GM23248 (cell line): ENCODE measurements at regions not wholly inside any gene's neighbourhood (a gene's known extent, or its start where the extent isn't known, plus 50 kb on each side); places are given as distances from the start of the nearest gene placed in this dataset.

ENCODE experiments used
- EZH2 ChIP-seq: fragments of 200-600 bp; sonication (generic); IDR thresholded peaks from 2 replicates; pipeline ENCODE4 v1.6.1; 2018; ENCODE audit warnings: antibody characterized with exemption, mild to moderate bottlenecking; ENCODE audit not compliant: insufficient read depth, poor library complexity, severe bottlenecking
- EZH2phosphoT487 ChIP-seq: fragments of 200-600 bp; sonication (generic); IDR thresholded peaks from 2 replicates; pipeline ENCODE4 v1.6.1; 2018; ENCODE audit warnings: antibody characterized with exemption, moderate library complexity, mild to moderate bottlenecking, low read depth; ENCODE audit not compliant: insufficient read depth

DNA sequence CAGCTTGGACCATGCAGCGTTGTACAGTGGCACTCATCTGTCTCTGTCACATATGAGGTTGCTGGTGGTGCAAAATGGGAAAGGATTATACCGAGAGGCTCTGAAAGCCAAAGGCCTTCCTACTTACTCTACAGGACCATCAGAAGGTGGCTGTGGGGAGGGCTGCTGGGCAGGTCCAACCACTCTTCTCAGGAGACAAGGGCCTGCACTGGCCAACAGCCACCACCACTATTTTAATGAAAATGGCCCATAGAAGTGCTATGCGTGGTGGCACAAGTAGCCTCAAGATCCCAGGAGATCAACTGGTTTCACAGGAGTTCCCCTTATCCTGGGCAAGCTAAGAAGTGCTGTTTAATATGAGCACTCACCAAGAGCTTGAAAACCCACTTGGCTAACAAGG lies 52.3 kb downstream of the MRPL57 start:
- TF ChIP-seq EZH2 (no peak), EZH2phosphoT487 (no peak)
